IMR-90 (cell line): ENCODE measurements at regions not wholly inside any gene's neighbourhood (a gene's known extent, or its start where the extent isn't known, plus 50 kb on each side); places are given as distances from the start of the nearest gene placed in this dataset.

Source experiments
- ATAC-seq: fragments of 200-7000 bp; cut with Tn5 transposase; 2 replicates; pipeline ENCODE4 v1.9.1; 2020; ENCODE audit warnings: low read depth, mild to moderate bottlenecking, moderate library complexity
- BruUV-seq: library from RNA; stranded (reverse); fragments of 400-500 nt; replicated peaks from 2 replicates; lab custom pipeline; 2021; lab: Mats Ljungman, UMichigan
- CTCF ChIA-PET: fragments of 300-600 bp; formaldehyde crosslinking; extraction: SDS; loops from one replicate; lab custom pipeline; 2021; ENCODE audit warnings: antibody characterized with exemption; lab: Yijun Ruan, JAX
- POLR2A ChIA-PET: fragments of 300-600 bp; sonication (Branson Sonifier 250); formaldehyde crosslinking; loops from one replicate; lab custom pipeline; 2022; ENCODE audit warnings: antibody characterized with exemption; ENCODE audit not compliant: unreplicated experiment; lab: Charles Lee
- DNase-seq: peaks from one replicate; pipeline ENCODE4 v3.0.0; 2013
- H2AFZ ChIP-seq: replicated peaks from 2 replicates; pipeline ENCODE3; 2013; ENCODE audit warnings: low read length, mild to moderate bottlenecking; ENCODE audit not compliant: poor library complexity
- H2AK5ac ChIP-seq: 2 replicates; pipeline ENCODE4 v1.6.1; 2013; ENCODE audit warnings: low read depth, low read length, inconsistent platforms
- H2AK9ac ChIP-seq: replicated peaks from 2 replicates; pipeline ENCODE3; 2013; ENCODE audit warnings: mild to moderate bottlenecking, low read depth, low read length, moderate library complexity; ENCODE audit not compliant: poor library complexity
- H2BK120ac ChIP-seq: 2 replicates; pipeline ENCODE4 v1.6.1; 2013; ENCODE audit warnings: low read depth, low read length, inconsistent platforms
- H2BK15ac ChIP-seq: 3 replicates; pipeline ENCODE4 v1.6.1; 2013; ENCODE audit warnings: low read depth, low read length, inconsistent platforms
- H2BK20ac ChIP-seq: 2 replicates; pipeline ENCODE4 v1.6.1; 2013; ENCODE audit warnings: low read depth, mild to moderate bottlenecking, inconsistent platforms, low read length, moderate library complexity
- H2BK5ac ChIP-seq: 2 replicates; pipeline ENCODE4 v1.6.1; 2013; ENCODE audit warnings: mild to moderate bottlenecking, low read depth, low read length, inconsistent platforms; ENCODE audit not compliant: poor library complexity, severe bottlenecking
- H3K14ac ChIP-seq: replicated peaks from 2 replicates; pipeline ENCODE4 v1.6.1; 2013; ENCODE audit warnings: low read depth, low read length, inconsistent platforms
- H3K18ac ChIP-seq: 2 replicates; pipeline ENCODE4 v1.6.1; 2013; ENCODE audit warnings: low read depth, low read length, control low read depth
- H3K23ac ChIP-seq: 2 replicates; pipeline ENCODE4 v1.6.1; 2013; ENCODE audit warnings: low read depth, low read length, inconsistent platforms
- H3K27ac ChIP-seq: 2 replicates; pipeline ENCODE4 v1.5.1; 2013; ENCODE audit warnings: mild to moderate bottlenecking, control low read depth, low read length; ENCODE audit not compliant: insufficient read depth
- H3K27me3 ChIP-seq: 2 replicates; pipeline ENCODE4 v1.6.1; 2013; ENCODE audit warnings: low read length; ENCODE audit not compliant: control insufficient read depth, insufficient read depth
- H3K36me3 ChIP-seq: 2 replicates; pipeline ENCODE4 v1.6.1; 2013; ENCODE audit warnings: low read length, mixed read lengths; ENCODE audit not compliant: control insufficient read depth, insufficient read depth
- H3K4ac ChIP-seq: 2 replicates; pipeline ENCODE4 v1.6.1; 2013; ENCODE audit warnings: low read depth, low read length, inconsistent platforms
- H3K4me1 ChIP-seq: 2 replicates; pipeline ENCODE4 v1.6.1; 2013; ENCODE audit warnings: low read length, mixed read lengths; ENCODE audit not compliant: control insufficient read depth, insufficient read depth
- H3K4me2 ChIP-seq: 2 replicates; pipeline ENCODE4 v1.6.1; 2013; ENCODE audit warnings: low read depth, mild to moderate bottlenecking, control low read depth, low read length, moderate library complexity
- H3K4me3 ChIP-seq: 2 replicates; pipeline ENCODE4 v1.5.1; 2013; ENCODE audit warnings: low read depth, mild to moderate bottlenecking, control low read depth, low read length, moderate library complexity; ENCODE audit not compliant: insufficient read depth
- H3K56ac ChIP-seq: 2 replicates; pipeline ENCODE4 v1.6.1; 2013; ENCODE audit warnings: low read length, inconsistent platforms; ENCODE audit not compliant: insufficient read depth; ENCODE audit errors: extremely low read depth
- H3K79me1 ChIP-seq, 2 experiments: 2 replicates each; pipeline ENCODE4 v1.6.1; 2013; ENCODE audit warnings: low read length in 2 of 2, inconsistent platforms in 1 of 2, low read depth in 1 of 2
- H3K9ac ChIP-seq: 2 replicates; pipeline ENCODE4 v1.6.1; 2013; ENCODE audit warnings: low read depth, low read length, control low read depth
- H3K9me1 ChIP-seq: 2 replicates; pipeline ENCODE4 v1.6.1; 2013; ENCODE audit warnings: low read length, inconsistent platforms; ENCODE audit not compliant: insufficient read depth
- H3K9me3 ChIP-seq: 2 replicates; pipeline ENCODE4 v1.6.1; 2013; ENCODE audit warnings: low read length; ENCODE audit not compliant: control insufficient read depth, insufficient read depth
- H4K20me1 ChIP-seq: 2 replicates; pipeline ENCODE4 v1.6.1; 2013; ENCODE audit warnings: low read length, inconsistent platforms; ENCODE audit not compliant: insufficient read depth
- H4K5ac ChIP-seq: 2 replicates; pipeline ENCODE4 v1.6.1; 2013; ENCODE audit warnings: mild to moderate bottlenecking, low read depth, low read length, control low read depth
- H4K8ac ChIP-seq, 2 experiments: 2 replicates each; pipeline ENCODE4 v1.6.1; 2013; ENCODE audit warnings: low read depth in 2 of 2, low read length in 2 of 2, control low read depth in 1 of 2, inconsistent platforms in 1 of 2
- H4K91ac ChIP-seq: 2 replicates; pipeline ENCODE4 v1.6.1; 2013; ENCODE audit warnings: low read depth, low read length, inconsistent platforms; ENCODE audit not compliant: insufficient read depth
- BHLHE40 ChIP-seq: fragments of 150-350 bp; IDR thresholded peaks from 2 replicates; pipeline ENCODE4 v1.6.1; 2016; ENCODE audit warnings: mild to moderate bottlenecking, low read depth, low read length
- CEBPB ChIP-seq: IDR thresholded peaks from 2 replicates; pipeline ENCODE4 v1.6.1; 2012; ENCODE audit warnings: low read depth, low read length, improper control_type of control experiment
- CHD1 ChIP-seq: IDR thresholded peaks from 2 replicates; pipeline ENCODE4 v1.6.1; 2012; ENCODE audit warnings: low read depth, low read length, improper control_type of control experiment
- MAFK ChIP-seq: IDR thresholded peaks from 2 replicates; pipeline ENCODE4 v1.6.1; 2012; ENCODE audit warnings: low read depth, low read length, improper control_type of control experiment
- MAZ ChIP-seq: IDR thresholded peaks from 2 replicates; pipeline ENCODE4 v1.6.1; 2012; ENCODE audit warnings: low read depth, mild to moderate bottlenecking, low read length, improper control_type of control experiment, moderate library complexity, borderline replicate concordance
- NFE2L2 ChIP-seq: fragments of 150-350 bp; IDR thresholded peaks from 2 replicates; pipeline ENCODE4 v1.6.1; 2016; ENCODE audit warnings: low read depth, mild to moderate bottlenecking, low read length
- RAD21 ChIP-seq: IDR thresholded peaks from 2 replicates; pipeline ENCODE4 v1.6.1; 2012; ENCODE audit warnings: low read length, improper control_type of control experiment
- RCOR1 ChIP-seq: IDR thresholded peaks from 2 replicates; pipeline ENCODE4 v1.6.1; 2012; ENCODE audit warnings: mild to moderate bottlenecking, low read length, improper control_type of control experiment; ENCODE audit not compliant: insufficient replicate concordance
- RFX5 ChIP-seq: IDR thresholded peaks from 2 replicates; pipeline ENCODE4 v1.8.0; 2012; ENCODE audit warnings: low read depth, mild to moderate bottlenecking, low read length, moderate library complexity
- SMC3 ChIP-seq: fragments of 150-350 bp; IDR thresholded peaks from 2 replicates; pipeline ENCODE4 v1.6.1; 2016; ENCODE audit warnings: low read depth, mild to moderate bottlenecking, antibody characterized with exemption, low read length, moderate library complexity
- WGBS, 2 experiments: methylation state at CpG; one replicate each; pipeline versions ENCODE4 v1.1.5 to v1.1.7; 2013; ENCODE audit warnings: missing lambda C conversion rate in 2 of 2; ENCODE audit not compliant: insufficient read length in 1 of 2; ENCODE audit errors: extremely low coverage in 2 of 2; 5-methylcytosine and 5-hydroxymethylcytosine counted together
- dilution Hi-C: fragments of 300-500 bp; cut with HindIII; formaldehyde crosslinking; loops from one replicate; pipeline ENCODE4 v1.14.3; 2018; ENCODE audit warnings: low sequenced_read_pairs; ENCODE audit not compliant: unreplicated experiment
- in situ Hi-C: fragments of 300-500 bp; cut with MboI; formaldehyde crosslinking; loops from 3 replicates; pipeline ENCODE4 v1.14.3; 2019; ENCODE audit warnings: low sequenced_read_pairs, inconsistent platforms, mixed read lengths
- intact Hi-C: fragments of 100-400 bp; cut with micrococcal nuclease; formaldehyde crosslinking; loops from 2 replicates; pipeline ENCODE4 v1.10.0; 2022
- TF ChIP-seq, protein P1 (sequence below): conservative IDR thresholded peaks from 2 replicates; pipeline ENCODE4 v1.5.1; 2012; ENCODE audit warnings: mild to moderate bottlenecking, low read depth, low read length, improper control_type of control experiment
- TF ChIP-seq, protein P2 (sequence below): fragments of 150-350 bp; IDR thresholded peaks from 2 replicates; pipeline ENCODE4 v1.6.1; 2016; ENCODE audit warnings: low read depth, mild to moderate bottlenecking, low read length, moderate library complexity, borderline replicate concordance

GRCh38 chr5:169511708-169512107 lies 71.9 kb upstream of the SPDL1 start:
- Histone ChIP-seq H4K20me1 (no peaks in the 10 kb centered on the region), H2AK9ac (no peak overlapping the region), H3K9me1 (no peaks in the 10 kb centered on the region), H3K4me1 (no peaks in the 10 kb centered on the region), H2BK5ac (no peak overlapping the region), H3K27me3 (no peaks in the 10 kb centered on the region), H3K14ac (no peak overlapping the region), H3K56ac (no peak overlapping the region), H4K8ac (no peak overlapping the region), H2BK15ac (no peak overlapping the region), H2BK20ac (no peak overlapping the region), H2BK120ac (no peak overlapping the region), H2AFZ (no peak overlapping the region), H3K4me3 (no peak overlapping the region), H3K4me2 (no peak overlapping the region), H3K27ac (no peak overlapping the region), H3K9me3 (no peaks in the 10 kb centered on the region), H3K36me3 (no peaks in the 10 kb centered on the region), H3K4ac (no peak overlapping the region), H3K79me1 (no peaks in the 10 kb centered on the region), H4K91ac (no peak overlapping the region), H4K5ac (no peak overlapping the region), H2AK5ac (no peak overlapping the region), H3K9ac (no peak overlapping the region), H3K23ac (no peak overlapping the region), H3K18ac (no peak overlapping the region)
- ChIA-PET POLR2A (interaction anchor here (0.6 kb wide), 1 partner anchor 20 kb away, joined by 4 read pairs; no protein-coding TSS in a partner anchor), CTCF (no interaction called here)
- DNase-seq, result no peak
- dilution Hi-C loops (no loop called here), in situ Hi-C loops (no loop called here), intact Hi-C loops (no loop called here)
- TF ChIP-seq, protein P1, sequence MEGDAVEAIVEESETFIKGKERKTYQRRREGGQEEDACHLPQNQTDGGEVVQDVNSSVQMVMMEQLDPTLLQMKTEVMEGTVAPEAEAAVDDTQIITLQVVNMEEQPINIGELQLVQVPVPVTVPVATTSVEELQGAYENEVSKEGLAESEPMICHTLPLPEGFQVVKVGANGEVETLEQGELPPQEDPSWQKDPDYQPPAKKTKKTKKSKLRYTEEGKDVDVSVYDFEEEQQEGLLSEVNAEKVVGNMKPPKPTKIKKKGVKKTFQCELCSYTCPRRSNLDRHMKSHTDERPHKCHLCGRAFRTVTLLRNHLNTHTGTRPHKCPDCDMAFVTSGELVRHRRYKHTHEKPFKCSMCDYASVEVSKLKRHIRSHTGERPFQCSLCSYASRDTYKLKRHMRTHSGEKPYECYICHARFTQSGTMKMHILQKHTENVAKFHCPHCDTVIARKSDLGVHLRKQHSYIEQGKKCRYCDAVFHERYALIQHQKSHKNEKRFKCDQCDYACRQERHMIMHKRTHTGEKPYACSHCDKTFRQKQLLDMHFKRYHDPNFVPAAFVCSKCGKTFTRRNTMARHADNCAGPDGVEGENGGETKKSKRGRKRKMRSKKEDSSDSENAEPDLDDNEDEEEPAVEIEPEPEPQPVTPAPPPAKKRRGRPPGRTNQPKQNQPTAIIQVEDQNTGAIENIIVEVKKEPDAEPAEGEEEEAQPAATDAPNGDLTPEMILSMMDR, result no peak
- TF ChIP-seq RAD21 (no peak), NFE2L2 (no peak), RCOR1 (no peak), MAZ (no peak), RFX5 (no peak), BHLHE40 (no peak), CHD1 (no peak), MAFK (no peak), SMC3 (no peak), CEBPB (no peak)
- TF ChIP-seq, protein P2, sequence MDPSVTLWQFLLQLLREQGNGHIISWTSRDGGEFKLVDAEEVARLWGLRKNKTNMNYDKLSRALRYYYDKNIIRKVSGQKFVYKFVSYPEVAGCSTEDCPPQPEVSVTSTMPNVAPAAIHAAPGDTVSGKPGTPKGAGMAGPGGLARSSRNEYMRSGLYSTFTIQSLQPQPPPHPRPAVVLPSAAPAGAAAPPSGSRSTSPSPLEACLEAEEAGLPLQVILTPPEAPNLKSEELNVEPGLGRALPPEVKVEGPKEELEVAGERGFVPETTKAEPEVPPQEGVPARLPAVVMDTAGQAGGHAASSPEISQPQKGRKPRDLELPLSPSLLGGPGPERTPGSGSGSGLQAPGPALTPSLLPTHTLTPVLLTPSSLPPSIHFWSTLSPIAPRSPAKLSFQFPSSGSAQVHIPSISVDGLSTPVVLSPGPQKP, result no peak
- 11% methylated on average over 2 of the region's 3 CpGs; no CpG with 5 or more reads in 1 of the 2 experiments for WGBS, 2 experiments
- no peak for ATAC-seq
- no TSS peak for BruUV-seq
